Stomach (tissue), 4 donors: ENCODE measurements at regions not wholly inside any gene's neighbourhood (a gene's known extent, or its start where the extent isn't known, plus 50 kb on each side); places are given as distances from the start of the nearest gene placed in this dataset.

Experiments used
- CTCF ChIP-seq, 7 experiments: fragments of 450-650 bp in 4 of 7; fragments of 200-600 bp in 3 of 7; sonication (generic) in 3 of 7; IDR thresholded peaks; one replicate each; pipeline ENCODE4 v1.5.1; 2016 to 2019; ENCODE audit warnings: antibody characterized with exemption in 7 of 7, control low read depth in 2 of 7, mild to moderate bottlenecking in 1 of 7
- POLR2AphosphoS5 ChIP-seq, 3 donors: sonication (generic); formaldehyde crosslinking; IDR thresholded peaks; one replicate each; pipeline ENCODE4 v1.6.1; 2016; ENCODE audit warnings: antibody characterized with exemption in 3 of 3

GRCh38 chrX:906586-906985, 276.0 kb downstream of the SHOX start:
- TF ChIP-seq CTCF (IDR thresholded peaks at IDR 0.05) (no peak), POLR2AphosphoS5 (IDR thresholded peaks at IDR 0.05) (no peak)
